ENCODE measurements at regions not wholly inside any gene's neighbourhood (a gene's known extent, or its start where the extent isn't known, plus 50 kb on each side); places are given as distances from the start of the nearest gene placed in this dataset.

- Mint-ChIP-seq H3K36me3 (ENCODE audit: insufficient read depth) (no peaks in the 10 kb centered on the region), H3K4me3 (no peak overlapping the region), H3K27ac (ENCODE audit: low read depth) (no peak overlapping the region), H3K9me3 (peaks cover 8% of the 10 kb centered on the region), H3K4me1 (no peaks in the 10 kb centered on the region), H3K27me3 (no peaks in the 10 kb centered on the region)
- DNase-seq (ENCODE audit: low spot score in 2 of 2) (no peak), ATAC-seq (replicated peaks; ENCODE audit: extremely low read depth, poor library complexity, severe bottlenecking) (no peak)
These were observed 276.0 kb upstream of the TTC14 start for GRCh38 chr3:180325958-180326357.

GRCh38 chr3:180329187-180329586, 272.8 kb upstream of the TTC14 start:
- Mint-ChIP-seq H3K27me3 (no peaks in the 10 kb centered on the region), H3K9me3 (peaks cover 4% of the 10 kb centered on the region), H3K4me3 (no peak overlapping the region), H3K36me3 (ENCODE audit: insufficient read depth) (no peaks in the 10 kb centered on the region), H3K4me1 (no peaks in the 10 kb centered on the region), H3K27ac (ENCODE audit: low read depth) (no peak overlapping the region)
- no peak for ATAC-seq (replicated peaks; ENCODE audit: extremely low read depth, poor library complexity, severe bottlenecking)
- DNase-seq (ENCODE audit: low spot score in 2 of 2) = no peak

- H3K27me3 Mint-ChIP-seq = no peaks in the 10 kb centered on the region
- DNase-seq (ENCODE audit: low spot score in 2 of 2) = no peak
- no peak for ATAC-seq (replicated peaks; ENCODE audit: extremely low read depth, poor library complexity, severe bottlenecking)
- no peaks in the 10 kb centered on the region for H3K9me3 Mint-ChIP-seq
- no peaks in the 10 kb centered on the region for H3K4me1 Mint-ChIP-seq
- no peak overlapping the region for H3K27ac Mint-ChIP-seq (ENCODE audit: low read depth)
- H3K4me3 Mint-ChIP-seq = no peak overlapping the region
- H3K36me3 Mint-ChIP-seq (ENCODE audit: insufficient read depth) = no peaks in the 10 kb centered on the region
These were observed 272.1 kb upstream of the TTC14 start for GRCh38 chr3:180329847-180330246.

- ATAC-seq (replicated peaks; ENCODE audit: extremely low read depth, poor library complexity, severe bottlenecking) (no peak), DNase-seq (ENCODE audit: low spot score in 2 of 2) (no peak)
- no peak overlapping the region for H3K27ac Mint-ChIP-seq (ENCODE audit: low read depth)
- H3K4me1 Mint-ChIP-seq = no peaks in the 10 kb centered on the region
- no peaks in the 10 kb centered on the region for H3K27me3 Mint-ChIP-seq
- H3K9me3 Mint-ChIP-seq = no peaks in the 10 kb centered on the region
- no peak overlapping the region for H3K4me3 Mint-ChIP-seq
- no peaks in the 10 kb centered on the region for H3K36me3 Mint-ChIP-seq (ENCODE audit: insufficient read depth)
These were observed 271.5 kb upstream of the TTC14 start for GRCh38 chr3:180330440-180330839.

- no peak overlapping the region for H3K4me3 Mint-ChIP-seq
- H3K9me3 Mint-ChIP-seq = peaks cover 5% of the 10 kb centered on the region
- ATAC-seq (replicated peaks; ENCODE audit: extremely low read depth, poor library complexity, severe bottlenecking) (no peak), DNase-seq (ENCODE audit: low spot score in 2 of 2) (no peak)
- H3K27ac Mint-ChIP-seq (ENCODE audit: low read depth) = no peak overlapping the region
- no peaks in the 10 kb centered on the region for H3K4me1 Mint-ChIP-seq
- H3K36me3 Mint-ChIP-seq (ENCODE audit: insufficient read depth) = no peaks in the 10 kb centered on the region
- no peaks in the 10 kb centered on the region for H3K27me3 Mint-ChIP-seq
These were observed 269.4 kb upstream of the TTC14 start for GRCh38 chr3:180332608-180333007.

- ATAC-seq (replicated peaks; ENCODE audit: extremely low read depth, poor library complexity, severe bottlenecking) (no peak), DNase-seq (ENCODE audit: low spot score in 2 of 2) (no peak)
- Mint-ChIP-seq H3K4me3 (no peak overlapping the region), H3K9me3 (peaks cover 5% of the 10 kb centered on the region), H3K27ac (ENCODE audit: low read depth) (no peak overlapping the region), H3K36me3 (ENCODE audit: insufficient read depth) (no peaks in the 10 kb centered on the region), H3K4me1 (no peaks in the 10 kb centered on the region), H3K27me3 (no peaks in the 10 kb centered on the region)
These were observed 266.9 kb upstream of the TTC14 start for GRCh38 chr3:180335050-180335449.

GRCh38 chr3:180340395-180340794, 261.6 kb upstream of the TTC14 start:
- Mint-ChIP-seq H3K4me3 (no peak overlapping the region), H3K36me3 (ENCODE audit: insufficient read depth) (no peaks in the 10 kb centered on the region), H3K4me1 (no peaks in the 10 kb centered on the region), H3K27ac (ENCODE audit: low read depth) (no peak overlapping the region), H3K27me3 (no peaks in the 10 kb centered on the region), H3K9me3 (peaks cover 5% of the 10 kb centered on the region)
- ATAC-seq (replicated peaks; ENCODE audit: extremely low read depth, poor library complexity, severe bottlenecking) (no peak), DNase-seq (ENCODE audit: low spot score in 2 of 2) (no peak)

- Mint-ChIP-seq H3K36me3 (ENCODE audit: insufficient read depth) (peaks cover 1% of the 10 kb centered on the region), H3K27ac (ENCODE audit: low read depth) (no peak overlapping the region)
These were observed 260.4 kb upstream of the TTC14 start for GRCh38 chr3:180341516-180341915.

GRCh38 chr3:180351601-180352000, 250.4 kb upstream of the TTC14 start:
- no peak for ATAC-seq (replicated peaks; ENCODE audit: extremely low read depth, poor library complexity, severe bottlenecking)
- Mint-ChIP-seq H3K9me3 (no peaks in the 10 kb centered on the region), H3K27ac (ENCODE audit: low read depth) (no peak overlapping the region), H3K4me3 (no peak overlapping the region), H3K4me1 (no peaks in the 10 kb centered on the region), H3K27me3 (no peaks in the 10 kb centered on the region), H3K36me3 (ENCODE audit: insufficient read depth) (no peaks in the 10 kb centered on the region)
- no peak for DNase-seq (ENCODE audit: low spot score in 2 of 2)

More at GRCh38 chr3:180341516-180341915, 260.4 kb upstream of the TTC14 start:
- no peaks in the 10 kb centered on the region for H3K4me1 Mint-ChIP-seq
- H3K9me3 Mint-ChIP-seq = peaks cover 2% of the 10 kb centered on the region
- H3K4me3 Mint-ChIP-seq = no peak overlapping the region
- DNase-seq (ENCODE audit: low spot score in 2 of 2) = no peak
- no peaks in the 10 kb centered on the region for H3K27me3 Mint-ChIP-seq
- ATAC-seq (replicated peaks; ENCODE audit: extremely low read depth, poor library complexity, severe bottlenecking) = no peak

GRCh38 chr3:180352261-180352660, 249.7 kb upstream of the TTC14 start:
- no peak overlapping the region for H3K4me3 Mint-ChIP-seq
- no peaks in the 10 kb centered on the region for H3K4me1 Mint-ChIP-seq
- DNase-seq (ENCODE audit: low spot score in 2 of 2) (no peak), ATAC-seq (replicated peaks; ENCODE audit: extremely low read depth, poor library complexity, severe bottlenecking) (no peak)
- H3K27ac Mint-ChIP-seq (ENCODE audit: low read depth) = no peak overlapping the region
- no peaks in the 10 kb centered on the region for H3K36me3 Mint-ChIP-seq (ENCODE audit: insufficient read depth)
- no peaks in the 10 kb centered on the region for H3K27me3 Mint-ChIP-seq
- H3K9me3 Mint-ChIP-seq = peaks cover under 1% of the 10 kb centered on the region

- H3K4me3 Mint-ChIP-seq = no peak overlapping the region
- no peaks in the 10 kb centered on the region for H3K36me3 Mint-ChIP-seq (ENCODE audit: insufficient read depth)
- no peak overlapping the region for H3K27ac Mint-ChIP-seq (ENCODE audit: low read depth)
- peaks cover 5% of the 10 kb centered on the region for H3K9me3 Mint-ChIP-seq
- no peak for ATAC-seq (replicated peaks; ENCODE audit: extremely low read depth, poor library complexity, severe bottlenecking)
- H3K4me1 Mint-ChIP-seq = no peaks in the 10 kb centered on the region
- DNase-seq (ENCODE audit: low spot score in 2 of 2) = no peak
- H3K27me3 Mint-ChIP-seq = no peaks in the 10 kb centered on the region
These were observed 247.7 kb upstream of the TTC14 start for GRCh38 chr3:180354214-180354613.

GRCh38 chr3:180358179-180358578, 243.8 kb upstream of the TTC14 start:
- Mint-ChIP-seq H3K36me3 (ENCODE audit: insufficient read depth) (no peaks in the 10 kb centered on the region), H3K9me3 (peaks cover 11% of the 10 kb centered on the region), H3K27ac (ENCODE audit: low read depth) (no peak overlapping the region), H3K4me3 (no peak overlapping the region), H3K4me1 (no peaks in the 10 kb centered on the region), H3K27me3 (no peaks in the 10 kb centered on the region)
- ATAC-seq (replicated peaks; ENCODE audit: extremely low read depth, poor library complexity, severe bottlenecking) (no peak), DNase-seq (ENCODE audit: low spot score in 2 of 2) (no peak)

GRCh38 chr3:180359061-180359952, 242.7 kb upstream of the TTC14 start:
- peaks cover 11% of the 10 kb centered on the region for H3K9me3 Mint-ChIP-seq
- no peak overlapping the region for H3K4me3 Mint-ChIP-seq

More at GRCh38 chr3:180359061-180359952, 242.7 kb upstream of the TTC14 start:
- Mint-ChIP-seq H3K27ac (ENCODE audit: low read depth) (no peak overlapping the region), H3K27me3 (no peaks in the 10 kb centered on the region), H3K4me1 (no peaks in the 10 kb centered on the region), H3K36me3 (ENCODE audit: insufficient read depth) (no peaks in the 10 kb centered on the region)
- no peak for DNase-seq (ENCODE audit: low spot score in 2 of 2)
- ATAC-seq (replicated peaks; ENCODE audit: extremely low read depth, poor library complexity, severe bottlenecking) = no peak
